Upper lobe of left lung (tissue), 4 donors: ENCODE measurements at regions not wholly inside any gene's neighbourhood (a gene's known extent, or its start where the extent isn't known, plus 50 kb on each side); places are given as distances from the start of the nearest gene placed in this dataset.

Source experiments
- CTCF ChIP-seq, 6 experiments: fragments of 450-650 bp in 4 of 6; fragments of 200-600 bp in 2 of 6; sonication (generic) in 2 of 6; IDR thresholded peaks; one replicate each; pipeline ENCODE4 v1.5.1; 2016 to 2019; ENCODE audit warnings: antibody characterized with exemption in 6 of 6
- EP300 ChIP-seq, 4 donors: sonication (generic); formaldehyde crosslinking; IDR thresholded peaks; one replicate each; pipeline ENCODE4 v1.5.1; 2017; ENCODE audit warnings: antibody characterized with exemption in 4 of 4, control low read depth in 2 of 4

DNA sequence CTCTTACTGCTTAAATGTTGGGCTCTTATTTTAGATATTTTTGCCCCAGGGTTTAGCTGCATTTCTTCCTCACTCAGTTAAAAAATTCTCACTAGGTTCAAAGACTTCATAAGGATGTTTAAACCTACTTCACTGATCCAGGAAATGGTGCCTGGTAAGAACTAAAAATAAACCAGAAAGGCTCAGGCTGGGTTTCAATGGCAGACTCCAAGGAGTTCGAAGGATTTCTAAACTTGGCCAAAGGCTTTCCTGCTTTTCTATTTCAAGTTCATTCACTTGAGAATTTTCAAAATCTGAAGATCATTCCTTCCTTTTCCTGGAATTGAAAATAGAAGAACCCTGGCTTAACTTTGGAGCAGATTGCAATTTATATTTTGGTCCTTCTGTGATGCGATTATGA lies 193.0 kb upstream of the MAP1B start:
- no peak for TF ChIP-seq CTCF (IDR thresholded peaks at IDR 0.05)
- TF ChIP-seq EP300 (IDR thresholded peaks at IDR 0.05): no peak
